ENCODE measurements at regions not wholly inside any gene's neighbourhood (a gene's known extent, or its start where the extent isn't known, plus 50 kb on each side); places are given as distances from the start of the nearest gene placed in this dataset.
"Not testable (repeated sequence)": the region's sequence is repeated elsewhere in the genome, so short reads cannot be mapped to it uniquely, and the experiment has no call there.

DNA sequence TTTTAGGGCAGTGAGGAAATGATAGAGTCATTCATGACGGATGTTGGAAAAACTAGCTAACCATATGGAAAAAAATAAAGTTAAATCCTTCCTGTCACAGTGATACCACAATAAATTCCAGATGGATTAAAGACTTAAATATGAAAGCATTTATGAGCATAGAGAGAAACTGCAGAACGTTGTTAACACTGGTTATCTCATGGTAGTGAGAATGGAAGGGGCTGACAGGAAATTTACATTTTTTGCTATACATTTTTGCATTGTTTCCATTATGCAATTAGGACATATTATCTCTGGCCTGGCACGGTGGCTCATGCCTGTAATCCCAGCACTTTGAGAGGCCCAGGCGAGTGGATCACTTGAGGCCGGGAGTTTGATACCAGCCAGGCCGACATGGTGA is 130.5 kb upstream of the VOPP1 start:
- DNase-seq: not testable (repeated sequence)

DNA sequence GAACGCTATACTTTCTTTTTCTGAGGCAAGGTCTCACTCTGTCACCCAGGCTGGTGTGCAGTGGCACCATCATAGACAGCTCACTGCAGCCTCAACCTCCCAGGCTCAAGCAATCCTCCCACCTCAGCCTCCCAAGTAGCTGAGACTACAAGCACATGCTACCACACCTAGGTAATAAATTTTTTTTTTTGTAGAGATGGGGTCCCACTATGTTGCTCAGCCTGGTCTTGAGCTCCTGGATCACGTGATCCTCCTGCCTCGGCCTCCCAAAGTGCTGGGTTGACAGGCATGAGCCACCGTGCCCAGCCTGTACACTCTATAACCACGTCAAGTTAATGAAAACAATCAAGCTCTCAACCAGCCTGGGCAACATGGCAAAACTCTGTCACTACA is 127.1 kb upstream of the VOPP1 start:
- DNase-seq: not testable (repeated sequence)

DNA sequence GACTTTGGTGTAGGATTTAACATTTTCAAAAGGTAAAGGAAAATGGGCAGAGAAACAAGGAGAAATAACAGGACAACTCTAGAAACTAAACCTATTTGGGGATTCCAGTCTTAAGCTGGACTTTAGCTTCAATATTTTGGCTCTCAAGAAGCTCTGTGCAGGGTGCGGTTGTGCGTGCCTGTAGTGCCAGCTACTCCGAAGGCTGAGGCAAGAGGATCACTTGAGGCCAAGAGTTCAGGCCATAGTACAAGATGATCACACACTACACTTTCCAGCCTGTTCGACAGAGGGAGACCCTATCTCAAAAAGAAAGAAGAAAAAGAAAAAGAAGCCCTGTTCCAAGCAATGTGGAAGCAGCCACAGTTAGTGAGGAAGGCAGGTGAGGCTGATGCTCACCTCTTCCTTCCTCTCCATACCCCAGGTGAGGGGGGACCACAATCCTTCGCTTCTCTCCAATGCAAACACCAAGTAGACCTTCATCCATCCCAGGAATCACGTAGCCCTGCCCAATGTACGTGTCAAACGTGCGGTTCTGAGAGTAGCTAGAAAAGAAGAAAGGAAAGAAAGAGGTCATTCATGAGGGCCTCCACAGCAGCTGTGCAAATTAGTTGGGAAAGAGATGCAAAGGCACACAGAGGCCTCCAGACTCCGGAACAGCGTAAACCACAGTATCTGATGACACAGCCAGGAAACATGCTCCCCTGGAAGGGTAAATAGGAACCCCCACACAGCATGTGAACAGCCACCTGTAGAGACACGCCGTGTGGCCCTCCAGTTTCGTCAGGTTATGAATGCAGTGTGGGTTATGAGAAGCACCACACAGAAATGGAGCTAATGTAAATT is 126.5 kb upstream of the VOPP1 start:
- not testable (repeated sequence) for DNase-seq

DNA sequence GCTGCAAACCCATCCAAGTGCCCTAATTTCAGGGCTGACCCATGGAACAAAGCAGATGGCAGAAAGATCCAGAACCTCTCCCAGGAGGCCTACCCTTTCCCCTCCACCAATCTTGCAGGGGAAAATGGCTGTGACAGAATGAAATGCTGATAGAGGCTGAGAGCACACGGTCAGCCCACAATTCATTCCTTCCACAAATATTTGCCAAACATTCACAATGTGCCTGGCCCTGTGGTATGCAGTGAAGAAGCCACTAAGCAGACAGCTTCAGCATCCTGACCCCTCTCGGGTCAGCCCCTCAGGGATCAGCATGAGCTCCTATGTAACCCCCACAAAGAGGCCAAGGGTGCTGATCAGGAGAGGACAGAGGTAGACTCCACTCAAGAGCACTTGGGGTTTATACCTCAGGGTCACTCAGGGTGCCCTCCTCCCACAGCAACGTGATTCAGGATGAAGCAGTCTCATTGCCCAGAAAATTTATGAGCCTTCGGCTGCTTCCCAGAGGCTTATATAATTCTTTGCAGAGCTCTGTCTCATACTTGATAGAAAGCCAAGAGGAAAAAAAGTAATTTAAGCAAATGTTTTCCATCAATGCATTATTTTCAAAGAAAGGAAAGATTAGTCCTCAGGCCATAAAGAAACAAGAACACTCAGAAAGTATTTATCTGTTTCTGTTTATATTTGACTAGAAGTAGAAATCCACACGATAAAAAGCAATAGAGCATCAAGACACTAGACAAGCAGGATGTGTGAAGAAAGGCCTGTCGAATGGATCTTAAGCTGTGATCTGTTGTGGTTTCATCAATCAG is 123.8 kb upstream of the VOPP1 start:
- not testable (repeated sequence) for DNase-seq

DNA sequence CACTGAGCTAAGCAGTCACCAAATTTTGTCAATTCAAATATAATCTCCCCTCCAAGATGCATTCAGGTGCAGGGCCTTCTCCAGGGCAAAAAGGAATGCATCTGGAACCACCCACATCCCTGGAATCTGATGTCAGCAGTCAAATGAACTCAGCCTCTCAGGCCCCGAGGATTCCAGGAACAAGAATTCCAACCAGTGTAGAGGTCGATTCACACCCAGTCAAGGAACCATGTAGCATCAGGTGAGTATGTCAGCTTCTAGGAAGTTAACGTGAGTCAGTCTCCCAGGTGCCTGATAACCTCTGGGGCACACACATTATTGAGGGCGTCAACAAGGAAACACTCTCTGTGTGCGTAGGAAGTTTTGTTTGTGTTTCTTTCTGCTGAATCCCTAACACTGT is 122.2 kb upstream of the VOPP1 start:
- DNase-seq: not testable (repeated sequence)

DNA sequence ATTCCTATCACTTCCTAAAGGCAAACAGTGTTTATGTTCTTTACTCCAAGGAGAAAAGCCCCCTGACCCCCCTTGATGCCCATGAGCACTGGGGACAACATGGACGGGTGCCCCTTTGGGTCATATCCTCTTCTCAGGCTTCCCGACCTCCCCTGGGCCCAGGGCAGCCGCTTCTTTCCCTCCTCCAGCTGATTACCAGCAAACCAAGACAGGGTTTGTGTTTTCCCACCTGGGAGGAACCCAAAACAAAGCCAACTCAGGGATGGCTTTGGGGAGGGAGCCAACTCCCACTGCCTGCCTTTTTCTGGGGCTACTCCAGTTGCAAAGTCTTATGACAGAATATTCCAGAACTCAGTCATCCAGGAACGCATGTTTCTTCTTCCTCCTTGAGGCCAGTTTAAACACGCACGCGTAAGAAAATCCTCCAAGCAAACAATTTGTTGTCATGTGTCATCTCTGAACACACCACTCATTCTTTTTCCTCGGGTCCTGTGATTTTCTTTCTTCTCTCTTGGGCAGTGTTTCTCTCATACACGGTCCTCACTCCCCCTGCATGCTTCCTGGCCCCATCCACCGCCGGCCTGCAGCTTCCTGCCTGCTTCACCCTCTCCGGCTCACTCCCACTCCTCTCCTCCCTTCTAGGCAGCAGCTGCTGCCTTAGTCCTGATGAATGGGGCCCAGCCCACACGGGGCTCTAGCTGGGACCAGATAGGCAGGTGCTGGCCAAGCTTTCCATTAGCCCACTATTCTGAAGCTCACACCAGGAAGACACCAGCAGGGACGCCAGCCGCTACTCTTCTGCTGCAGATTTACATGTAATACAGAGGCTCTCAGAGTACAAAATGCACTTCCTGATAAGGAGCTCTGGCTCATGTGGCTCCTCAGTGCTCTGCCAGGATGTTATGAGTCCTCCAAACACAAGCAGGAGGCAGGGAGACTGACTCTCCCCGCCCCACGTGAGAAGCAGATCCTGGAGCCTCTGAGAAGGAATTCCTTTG is 116.7 kb upstream of the VOPP1 start:
- not testable (repeated sequence) for DNase-seq

DNA sequence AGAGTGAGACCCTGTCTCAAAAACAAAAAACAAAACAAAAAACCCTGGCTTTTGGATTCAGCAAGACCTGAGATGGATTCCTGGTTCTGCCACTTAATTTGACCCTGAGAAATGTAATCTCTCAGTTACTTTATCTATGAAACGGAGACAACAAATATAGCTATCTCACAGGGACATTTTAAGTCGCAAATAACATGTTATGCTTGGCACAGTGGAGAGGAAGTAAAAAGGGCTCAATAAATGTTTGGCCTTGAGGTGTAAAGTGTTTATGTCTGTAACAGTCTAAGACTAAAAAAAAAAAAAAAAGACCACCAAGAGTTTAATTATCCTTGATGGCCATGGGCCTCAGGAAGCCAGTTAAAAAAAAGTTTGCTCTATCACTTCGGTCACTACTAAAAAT is 116.0 kb upstream of the VOPP1 start:
- not testable (repeated sequence) for DNase-seq

DNA sequence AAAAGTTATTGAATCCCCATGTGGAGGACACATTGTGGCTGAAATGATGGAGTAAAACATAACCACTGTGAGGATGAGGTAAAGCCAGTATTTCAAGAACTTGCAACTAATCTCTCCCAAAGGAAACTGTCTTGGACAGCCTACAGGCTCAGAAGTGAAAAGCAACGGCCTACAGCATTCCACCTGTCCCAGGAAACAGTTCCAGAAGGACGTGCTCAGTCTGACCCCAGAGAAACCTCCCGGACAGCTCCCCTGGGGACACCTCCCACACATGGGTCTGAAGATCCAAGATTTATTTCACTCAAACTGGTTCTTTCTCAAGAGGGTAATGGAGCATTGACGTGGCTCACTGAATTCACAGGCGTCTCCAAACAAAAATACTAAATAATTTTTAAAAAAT is 115.0 kb upstream of the VOPP1 start:
- not testable (repeated sequence) for DNase-seq

DNA sequence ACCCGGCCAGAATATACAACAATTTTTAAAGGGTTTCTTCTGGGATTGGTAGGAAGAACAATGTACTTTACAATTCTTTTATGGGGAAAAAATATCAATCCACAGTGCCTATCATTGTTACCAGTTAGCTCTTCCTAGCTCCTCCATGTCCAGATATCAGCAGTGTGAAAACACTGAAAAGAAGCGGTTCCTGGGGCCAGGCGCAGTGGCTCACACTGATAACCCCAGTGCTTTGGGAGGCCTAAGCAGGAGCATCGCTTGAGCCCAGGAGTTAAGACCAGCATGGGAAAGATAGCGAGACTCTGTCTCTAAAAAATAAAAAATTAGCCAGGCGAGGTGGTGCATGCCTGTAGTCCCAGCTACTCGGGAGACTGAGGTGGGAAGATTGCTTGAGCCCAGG is 114.5 kb upstream of the VOPP1 start:
- DNase-seq: not testable (repeated sequence)

DNA sequence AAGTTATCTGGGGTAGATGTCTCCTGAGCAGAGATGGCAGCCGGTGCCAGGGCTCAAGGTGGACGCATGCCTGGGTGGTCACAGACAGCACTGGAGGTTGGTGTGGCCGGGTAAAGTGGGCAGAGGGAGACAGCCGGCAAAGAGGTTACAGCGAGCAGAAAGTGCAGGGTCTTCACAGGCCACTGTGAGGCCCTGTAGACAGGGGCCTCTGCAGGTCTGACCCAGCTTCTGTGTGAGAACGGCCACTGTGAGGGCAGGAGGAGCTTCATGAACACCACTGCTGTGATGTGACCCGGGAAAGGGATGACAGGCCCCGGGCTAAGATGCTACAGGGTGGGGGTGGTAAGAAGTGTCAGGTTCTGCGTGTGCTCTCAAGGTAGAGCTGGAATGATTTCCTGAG is 111.2 kb upstream of the VOPP1 start:
- not testable (repeated sequence) for DNase-seq

DNA sequence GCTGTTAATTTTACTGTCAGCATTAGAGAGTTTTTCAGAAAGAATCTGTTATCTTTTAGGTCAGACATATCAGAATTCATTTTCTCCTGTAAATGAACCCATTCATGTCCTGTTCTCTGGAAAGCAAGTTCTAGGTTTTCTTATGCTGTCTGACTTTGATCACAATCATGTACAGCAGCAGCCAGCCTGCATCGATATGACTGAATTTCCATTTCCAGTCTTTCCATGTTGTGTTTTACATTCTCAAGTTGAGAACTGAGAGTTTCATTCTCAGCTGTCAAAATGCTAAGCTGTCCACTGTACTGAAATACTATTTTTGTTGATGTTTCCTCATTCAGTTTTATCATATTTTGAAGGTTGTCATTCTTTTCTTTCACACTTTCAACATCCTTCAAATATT is 103.3 kb upstream of the VOPP1 start:
- DNase-seq: not testable (repeated sequence)

DNA sequence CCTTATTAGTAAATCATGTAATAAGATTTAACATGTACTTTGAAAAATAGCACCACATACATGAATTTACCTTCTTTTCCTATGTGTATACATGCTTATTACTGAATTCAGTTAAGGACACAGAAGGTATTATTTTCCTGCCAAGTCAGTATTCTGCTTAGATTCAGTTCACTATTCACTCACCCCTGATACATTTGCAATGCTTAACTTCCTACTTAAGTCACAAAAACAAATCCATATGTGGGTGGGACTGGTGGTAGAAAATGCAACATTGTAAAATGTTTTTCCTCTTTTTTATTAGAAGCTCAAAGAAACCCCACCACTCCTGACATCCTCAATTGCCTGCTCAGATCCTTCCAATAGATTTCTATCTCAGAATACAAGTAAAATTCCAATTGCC is 101.2 kb upstream of the VOPP1 start:
- not testable (repeated sequence) for DNase-seq

DNA sequence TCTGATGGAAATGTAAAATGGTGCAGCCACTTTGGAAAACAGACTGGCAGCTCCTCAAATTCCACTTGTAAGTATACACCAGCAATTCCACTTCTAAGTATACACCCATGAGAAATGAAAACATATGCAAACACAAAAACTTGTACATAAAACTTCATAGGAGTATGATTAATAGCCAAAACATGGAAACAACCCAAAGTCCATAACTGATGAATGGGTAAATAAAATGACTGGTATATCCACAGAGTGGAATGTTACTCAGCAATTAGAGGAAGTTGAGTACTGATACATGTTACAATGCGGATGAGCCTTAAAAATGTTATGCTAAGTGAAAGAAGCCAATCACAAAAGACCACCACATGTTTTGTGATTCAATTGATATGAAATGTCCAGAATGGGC is 99.8 kb upstream of the VOPP1 start:
- DNase-seq: not testable (repeated sequence)

DNA sequence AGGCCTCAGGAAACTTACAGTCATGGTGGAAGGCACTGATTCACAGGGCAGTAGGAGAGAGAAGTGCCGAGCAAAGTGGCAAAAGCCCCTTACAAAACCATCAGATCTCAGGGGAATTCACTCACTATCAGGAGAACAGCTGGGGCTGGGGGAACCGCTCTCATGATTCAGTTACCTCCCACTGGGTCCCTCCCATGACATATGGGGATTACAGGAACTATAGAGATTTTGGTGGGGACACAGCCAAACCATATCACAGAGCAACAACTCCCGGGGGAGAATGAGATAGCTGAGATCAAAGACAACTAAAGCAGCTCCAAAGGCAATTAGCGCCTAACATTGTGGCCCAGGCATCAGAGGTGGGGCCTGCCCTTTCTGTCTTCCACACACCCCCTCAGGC is 85.4 kb upstream of the VOPP1 start:
- DNase-seq: no peak

DNA sequence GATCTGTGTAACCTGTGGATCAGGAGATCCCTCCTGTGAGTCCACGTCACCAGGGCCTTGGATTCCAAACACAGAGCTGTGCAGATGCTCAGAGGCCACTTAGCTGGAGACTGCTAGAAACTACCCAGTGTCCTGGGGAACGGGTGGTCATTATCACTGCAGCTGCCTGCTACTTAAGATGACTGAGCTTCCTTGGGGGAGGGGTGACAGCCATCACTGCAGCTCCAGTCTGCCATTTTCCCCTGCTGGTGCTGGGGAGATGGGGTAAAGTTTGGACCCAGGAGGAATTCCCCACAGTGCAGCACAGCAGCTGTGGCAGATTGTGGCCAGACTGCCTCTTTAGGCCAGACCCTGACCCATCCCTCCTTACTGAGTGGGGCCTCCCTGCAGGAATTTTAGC is 78.8 kb upstream of the VOPP1 start:
- DNase-seq: no peak

DNA sequence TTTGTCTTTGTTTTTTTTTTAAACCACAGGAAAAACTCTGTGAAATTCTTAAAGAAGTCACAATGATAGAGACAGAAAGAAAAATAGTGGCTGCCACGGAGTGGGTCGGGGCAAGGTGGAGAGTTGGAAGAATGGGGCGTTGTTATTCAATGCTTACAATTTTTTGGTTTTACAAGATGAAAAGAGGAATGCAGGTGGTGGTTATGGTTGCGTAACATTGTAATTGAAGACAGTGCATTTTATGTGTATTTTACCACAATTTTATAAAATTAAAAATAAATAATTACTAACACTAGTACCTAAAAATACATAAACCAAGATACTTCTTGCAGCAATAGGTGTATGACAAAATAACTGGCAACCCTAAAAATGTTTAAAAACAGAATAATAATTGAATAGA is 76.9 kb upstream of the VOPP1 start:
- DNase-seq: no peak

DNA sequence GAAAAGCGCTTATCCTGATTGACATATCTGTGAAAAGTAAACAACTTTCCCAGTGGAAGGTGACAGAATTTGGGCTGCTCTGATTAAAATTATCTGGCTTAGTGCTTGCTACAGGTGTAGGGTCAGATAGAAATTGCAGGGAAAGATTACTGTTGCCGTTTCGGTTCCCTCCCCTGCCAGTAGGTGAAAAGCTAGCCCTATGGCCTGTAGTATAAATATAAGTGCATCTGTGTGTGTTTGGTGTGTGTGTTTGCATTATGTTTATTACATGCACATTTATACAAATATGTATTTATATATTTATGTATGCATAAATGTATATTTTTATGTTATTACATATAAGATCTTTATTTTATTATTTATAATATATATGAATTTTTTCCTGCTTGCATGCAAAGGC is 72.3 kb upstream of the VOPP1 start:
- no peak for DNase-seq

DNA sequence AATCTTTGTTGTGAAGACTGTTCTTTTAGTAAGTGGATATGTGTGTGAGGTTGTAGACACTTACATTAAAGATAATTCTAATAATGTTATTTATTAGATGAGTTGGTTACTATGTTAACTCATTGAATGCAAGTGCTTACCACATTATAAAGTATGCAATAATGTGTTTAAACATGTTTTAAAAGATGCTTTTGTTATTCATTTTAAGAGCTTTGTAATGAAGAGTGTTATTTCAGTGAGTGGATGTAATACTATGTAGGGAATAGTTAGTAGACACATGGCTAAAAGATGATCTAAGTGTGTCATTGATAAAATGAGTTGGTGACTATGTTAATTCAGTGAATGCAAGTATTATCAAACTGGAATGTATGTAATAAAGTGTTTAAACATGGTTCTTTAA is 70.0 kb upstream of the VOPP1 start:
- no peak for DNase-seq

DNA sequence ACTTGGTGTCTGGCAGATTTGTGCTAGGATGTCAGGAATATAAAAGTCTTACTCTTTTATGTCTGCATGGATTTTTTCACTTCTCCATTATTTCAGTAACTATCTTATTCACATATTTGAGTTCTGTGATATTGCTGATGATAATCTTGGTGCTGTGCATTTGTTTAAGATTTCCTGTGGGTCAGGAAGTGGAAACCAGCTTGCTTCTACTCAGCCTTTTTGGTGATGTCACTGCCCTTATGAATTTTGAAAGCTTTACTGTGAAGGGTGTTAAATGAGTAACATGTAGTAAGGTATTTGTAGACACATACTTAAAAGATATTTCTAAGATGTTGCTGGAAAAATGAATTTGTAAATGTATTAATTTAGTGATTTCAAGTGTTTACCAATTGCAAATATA is 69.5 kb upstream of the VOPP1 start:
- no peak for DNase-seq

DNA sequence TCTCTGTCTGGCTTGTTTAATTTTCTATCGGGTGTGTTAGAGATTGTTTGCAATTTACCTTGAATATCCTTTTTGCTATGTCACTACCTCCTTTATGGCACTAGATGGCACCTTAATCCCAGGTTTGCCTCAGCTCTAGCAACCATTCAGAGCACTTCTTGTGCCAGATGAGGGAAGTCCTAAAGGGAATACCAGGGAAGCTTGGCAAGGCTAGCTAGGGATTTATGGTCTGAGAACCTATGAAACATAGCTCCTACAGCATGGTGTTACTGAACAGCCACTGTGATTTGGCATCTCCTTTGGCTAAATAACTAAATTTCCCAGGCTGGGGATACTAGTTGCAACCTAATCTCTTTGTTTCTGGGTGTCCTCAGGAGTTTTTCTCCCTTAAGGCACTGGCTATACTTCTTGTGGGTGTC is 69.0 kb upstream of the VOPP1 start:
- peak; percentile 81 for DNase-seq

DNA sequence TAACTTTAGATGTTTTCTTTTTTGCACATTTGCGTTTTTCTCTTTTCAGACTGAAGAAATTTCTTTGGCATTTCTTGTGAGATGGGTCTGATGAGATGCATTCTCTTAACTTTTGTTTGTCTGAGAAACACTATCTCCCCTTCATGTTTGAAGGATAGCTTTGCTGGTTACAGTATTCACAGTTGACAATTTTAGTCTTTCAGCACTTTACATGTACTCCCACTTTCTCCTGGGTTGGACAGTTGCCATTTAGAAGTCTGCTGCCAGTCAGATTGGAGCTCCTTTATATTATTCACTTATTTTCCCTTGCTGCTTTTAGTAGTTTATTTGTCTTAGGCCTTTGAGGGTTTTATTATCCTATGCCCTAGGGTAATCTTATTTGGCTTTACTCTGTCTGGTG is 67.3 kb upstream of the VOPP1 start:
- no peak for DNase-seq

DNA sequence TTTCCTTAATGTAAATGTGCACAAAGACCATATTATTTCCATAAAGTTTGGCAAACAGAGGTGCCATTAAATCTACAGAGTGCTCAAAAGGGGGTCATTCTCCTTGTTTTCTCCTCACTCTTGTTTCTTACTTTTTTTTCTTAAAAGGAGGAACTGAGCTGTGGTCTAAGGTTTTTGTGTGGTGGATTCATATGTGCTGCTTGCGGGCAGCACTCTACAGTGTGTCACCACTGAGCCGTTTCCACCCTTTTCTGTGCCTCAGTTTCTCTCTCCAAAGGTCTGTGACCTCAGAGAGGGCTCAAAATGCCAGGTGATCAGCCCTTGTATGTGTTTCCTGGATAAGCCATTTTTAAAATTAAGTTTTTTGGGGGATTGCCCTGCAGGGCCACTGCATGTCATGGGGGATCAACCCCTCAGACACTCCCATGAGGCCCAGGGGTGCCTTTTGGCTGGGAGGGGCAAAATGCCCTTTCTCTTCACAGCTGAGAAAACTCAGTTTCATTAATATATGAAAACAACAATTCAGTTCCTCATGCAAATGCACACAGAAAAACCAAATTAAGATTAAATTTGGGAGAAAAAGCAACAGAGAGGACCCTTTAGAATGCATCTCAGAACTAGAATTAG is 56.9 kb upstream of the VOPP1 start:
- no peak for DNase-seq
